RPMI7951 (cell line): ENCODE measurements at regions not wholly inside any gene's neighbourhood (a gene's known extent, or its start where the extent isn't known, plus 50 kb on each side); places are given as distances from the start of the nearest gene placed in this dataset.
"Not testable (repeated sequence)": the region's sequence is repeated elsewhere in the genome, so short reads cannot be mapped to it uniquely, and the experiment has no call there.

Experiments
- DNase-seq: peaks from one replicate; pipeline ENCODE4 v3.0.0-alpha.2; 2012; ENCODE audit warnings: low read depth

- DNase-seq: no peak
These were observed 99.6 kb downstream of the FAM114A2 start for GRCh38 chr5:153939101-153939500.

DNA sequence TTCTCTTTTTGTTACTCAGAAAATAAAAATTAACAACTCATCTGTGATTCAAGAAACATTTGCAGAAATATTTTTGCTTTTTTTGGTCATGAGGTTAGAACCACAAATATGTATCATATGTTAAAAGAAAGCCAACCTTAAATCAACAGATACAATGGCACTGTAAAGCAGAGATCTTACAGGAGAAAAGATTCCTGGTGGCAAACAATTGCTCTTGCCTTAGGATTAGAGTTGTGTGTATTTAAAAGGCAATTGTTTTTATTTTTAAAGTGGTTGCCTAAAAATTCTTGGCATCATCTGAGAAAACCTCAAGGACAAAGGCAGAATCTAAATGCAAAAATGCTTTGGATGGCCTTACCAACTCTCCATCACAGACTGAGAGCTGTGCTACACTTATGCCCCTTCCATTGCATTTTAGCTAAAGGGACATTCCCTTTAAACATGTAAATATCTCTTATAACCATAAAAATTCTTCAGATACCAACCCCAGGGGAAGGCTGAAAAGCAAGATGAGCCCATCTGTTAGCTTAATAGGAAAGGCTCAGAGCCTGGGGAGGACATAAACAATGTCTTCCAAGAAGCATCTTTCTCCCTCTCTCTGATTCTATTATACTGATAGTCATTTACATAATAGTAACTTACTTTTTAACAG is 100.4 kb downstream of the FAM114A2 start:
- no peak for DNase-seq

DNA sequence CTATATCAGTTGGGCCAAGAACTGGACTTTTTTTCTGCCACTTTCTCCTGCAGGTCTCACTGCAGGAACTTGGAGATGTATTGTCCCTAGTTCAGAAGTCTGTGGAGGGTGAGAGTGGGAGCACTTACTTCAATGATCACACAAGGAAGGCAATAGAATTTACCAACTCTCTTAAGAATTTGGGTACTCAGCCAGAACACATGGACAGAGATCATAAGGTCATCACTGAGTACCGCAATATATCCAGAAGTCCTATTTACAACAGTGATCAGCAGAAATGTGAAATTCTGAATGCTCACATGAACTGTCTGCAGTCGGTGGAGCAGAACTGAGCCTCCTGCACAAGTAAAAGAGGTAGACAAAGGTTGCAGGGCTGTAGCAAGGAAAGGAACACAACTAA is 101.0 kb downstream of the FAM114A2 start:
- no peak for DNase-seq

DNA sequence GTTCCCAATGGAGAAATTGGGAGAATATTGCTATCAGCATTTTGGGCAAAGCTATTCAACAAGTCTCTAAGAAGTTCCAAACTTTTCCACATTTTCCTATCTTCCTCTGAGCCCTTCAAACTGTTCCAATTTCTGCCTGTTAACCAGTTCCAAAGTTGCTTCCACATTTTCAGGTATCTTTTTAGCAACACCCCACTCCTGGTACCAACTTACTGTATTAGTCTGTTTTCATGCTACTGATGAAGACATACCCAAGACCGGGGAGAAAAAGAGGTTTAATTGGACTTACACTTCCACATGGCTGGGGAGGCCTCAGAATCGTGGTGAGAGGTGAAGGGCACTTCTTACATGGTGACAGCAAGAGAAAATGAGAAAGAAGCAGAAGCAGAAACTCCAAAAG is 103.6 kb downstream of the FAM114A2 start:
- not testable (repeated sequence) for DNase-seq

- DNase-seq: no peak
These were observed 112.5 kb downstream of the FAM114A2 start for GRCh38 chr5:153926201-153926600.

- DNase-seq: no peak
These were observed 119.5 kb downstream of the FAM114A2 start for GRCh38 chr5:153919161-153919560.

GRCh38 chr5:153907170-153907775 is 131.4 kb downstream of the FAM114A2 start:
- DNase-seq: no peak

DNA sequence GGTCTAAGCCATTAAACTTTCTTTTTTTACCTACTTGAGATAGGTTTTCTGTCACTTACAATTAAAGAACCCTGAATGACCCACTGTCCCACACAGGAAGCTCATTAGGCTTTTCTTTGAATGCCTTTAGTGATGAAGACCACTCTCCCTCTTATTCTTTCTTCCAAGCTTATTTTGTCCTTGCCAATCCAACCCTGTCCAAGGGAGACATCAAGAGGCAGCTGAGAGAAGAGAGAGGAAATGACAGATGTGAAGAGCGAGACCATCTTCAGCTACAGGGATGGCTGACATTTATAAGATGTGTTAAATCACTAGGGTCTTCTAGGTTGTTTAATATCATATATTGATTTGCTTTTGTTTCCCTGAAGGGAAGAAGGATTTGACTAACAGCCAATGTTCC is 133.5 kb downstream of the FAM114A2 start:
- DNase-seq: no peak

DNA sequence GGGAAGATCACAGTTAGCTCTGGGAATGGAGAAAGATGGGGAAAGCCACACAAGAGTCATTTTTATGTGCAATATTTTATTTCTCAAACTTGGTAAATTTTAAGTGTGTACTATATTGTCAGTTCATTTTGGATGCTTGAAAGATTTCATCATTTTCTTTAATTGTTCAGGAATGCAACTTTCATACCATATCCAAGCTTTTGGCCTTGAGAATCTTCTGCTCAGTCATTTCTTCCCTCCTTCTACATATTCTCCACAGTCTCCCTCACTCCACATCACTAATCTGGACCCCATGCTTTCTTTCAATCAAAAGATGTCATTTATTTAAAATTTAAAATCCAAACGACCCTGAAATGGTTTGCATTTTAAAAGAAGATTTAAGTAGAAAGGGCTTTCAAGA is 135.4 kb downstream of the FAM114A2 start:
- no peak for DNase-seq

- DNase-seq: no peak
These were observed 136.7 kb downstream of the FAM114A2 start for GRCh38 chr5:153902016-153902415.

GRCh38 chr5:153901449-153901848 is 137.3 kb downstream of the FAM114A2 start:
- DNase-seq: no peak

DNA sequence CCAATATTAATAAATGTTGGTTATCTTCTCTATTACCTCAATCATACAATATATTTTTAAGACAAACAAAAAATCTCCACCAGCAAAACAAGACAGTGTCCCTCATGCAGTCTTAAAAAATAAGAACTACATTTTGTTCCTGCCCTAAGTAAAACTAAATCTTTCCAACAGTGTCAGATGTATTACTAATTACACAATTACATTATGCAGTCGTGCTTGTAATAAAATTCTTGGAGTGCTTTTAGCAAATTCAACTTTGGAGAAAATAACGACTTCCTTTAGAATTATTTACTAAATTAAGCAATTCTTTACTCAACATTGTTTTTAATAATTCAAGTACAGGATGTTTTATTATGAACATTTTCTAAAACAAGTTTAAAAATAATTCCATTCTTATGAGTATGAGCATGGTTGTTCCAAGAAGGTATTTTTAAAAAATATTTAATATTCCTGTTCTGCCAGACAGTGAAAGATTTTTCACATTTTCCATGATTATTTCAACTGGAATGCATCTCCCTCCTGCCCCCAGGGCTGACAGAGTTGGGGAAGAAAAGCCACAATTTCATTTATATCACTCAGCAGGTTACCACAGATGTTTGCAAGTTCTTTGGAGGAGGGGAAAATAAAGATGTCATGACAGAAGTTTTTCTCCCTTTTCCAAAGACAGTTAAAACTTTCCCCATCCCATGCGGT is 137.9 kb downstream of the FAM114A2 start:
- peak; percentile 61 for DNase-seq

GRCh38 chr5:153899746-153900145 is 139.0 kb downstream of the FAM114A2 start:
- no peak for DNase-seq

DNA sequence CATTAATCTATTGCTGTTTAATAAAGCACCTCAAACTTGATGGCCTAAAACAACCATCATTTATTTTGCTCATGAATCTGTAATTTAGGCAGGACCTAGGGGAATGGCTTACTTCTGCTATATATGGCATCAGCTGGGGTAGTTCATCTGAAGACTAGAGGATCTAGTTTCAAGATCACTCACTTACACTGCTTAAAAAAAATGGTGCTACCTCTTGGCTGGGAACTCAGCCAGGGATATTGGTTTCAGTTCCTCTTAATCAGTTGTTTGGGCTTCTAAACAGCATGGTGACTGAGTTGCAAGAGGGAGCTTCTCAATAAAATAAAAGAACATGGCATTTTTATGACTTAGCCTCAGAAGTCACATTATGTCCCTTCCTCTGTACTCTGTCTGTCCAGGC is 142.0 kb downstream of the FAM114A2 start:
- DNase-seq: peak; percentile 47

DNA sequence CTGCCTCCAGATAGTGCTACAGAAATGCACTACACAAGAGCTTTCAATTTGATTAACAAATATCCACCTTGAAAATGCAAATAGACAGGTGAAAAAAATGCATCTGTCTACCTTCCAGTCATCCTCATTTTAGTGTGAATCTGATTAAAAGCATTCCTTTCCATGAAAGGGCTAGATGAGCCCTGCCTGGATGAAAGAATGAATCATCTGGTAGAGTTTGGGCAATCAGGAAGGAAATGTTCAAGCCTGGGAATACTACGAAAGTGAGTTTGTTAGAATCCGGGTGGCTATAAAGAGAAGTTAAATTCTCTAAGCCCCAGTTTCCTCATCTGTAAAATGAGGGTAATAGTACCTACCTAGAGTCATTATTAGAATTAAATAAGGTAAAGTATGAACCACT is 142.6 kb downstream of the FAM114A2 start:
- peak; percentile 15 for DNase-seq

GRCh38 chr5:153895266-153895665 is 143.4 kb downstream of the FAM114A2 start:
- DNase-seq: no peak

DNA sequence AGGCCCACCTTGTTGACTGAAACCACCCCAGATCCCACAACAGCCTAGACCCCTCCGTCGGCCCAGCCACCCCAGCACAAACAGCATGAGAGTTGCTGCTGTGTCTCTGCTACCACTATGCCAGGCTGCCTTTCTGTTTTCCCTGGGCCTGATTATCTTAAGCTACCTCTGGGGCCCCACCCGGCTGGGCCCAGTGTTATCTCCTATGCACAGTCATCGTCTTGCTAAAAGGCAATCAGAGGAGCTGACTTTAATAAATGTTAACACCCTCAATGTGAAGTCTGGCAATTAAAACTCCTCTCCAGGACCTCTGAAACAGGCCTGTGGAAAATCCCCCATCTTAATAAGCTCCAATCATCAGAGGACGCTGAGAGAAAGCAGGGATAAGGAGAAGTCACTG is 144.9 kb downstream of the FAM114A2 start:
- DNase-seq: no peak

GRCh38 chr5:153891394-153891793 is 147.3 kb downstream of the FAM114A2 start:
- no peak for DNase-seq

DNA sequence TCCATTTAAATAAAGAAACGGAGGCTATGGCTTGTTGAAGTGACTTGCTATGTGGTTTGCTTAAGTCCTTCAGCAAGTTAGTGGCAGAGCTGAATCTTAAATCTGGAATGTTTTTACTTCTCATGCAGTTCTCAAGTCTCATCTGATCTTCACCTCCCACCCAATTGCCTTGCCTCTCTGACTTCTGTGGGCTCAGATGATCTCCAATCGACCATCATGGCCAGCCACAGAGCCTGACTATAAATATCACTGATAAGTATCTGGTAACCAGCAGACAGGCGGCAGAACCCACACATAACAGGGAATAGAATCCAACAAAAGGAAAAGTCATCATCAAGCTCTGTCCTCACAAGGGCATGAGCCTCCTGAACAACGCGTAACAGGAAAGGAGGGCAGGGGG is 149.9 kb downstream of the FAM114A2 start:
- no peak for DNase-seq

DNA sequence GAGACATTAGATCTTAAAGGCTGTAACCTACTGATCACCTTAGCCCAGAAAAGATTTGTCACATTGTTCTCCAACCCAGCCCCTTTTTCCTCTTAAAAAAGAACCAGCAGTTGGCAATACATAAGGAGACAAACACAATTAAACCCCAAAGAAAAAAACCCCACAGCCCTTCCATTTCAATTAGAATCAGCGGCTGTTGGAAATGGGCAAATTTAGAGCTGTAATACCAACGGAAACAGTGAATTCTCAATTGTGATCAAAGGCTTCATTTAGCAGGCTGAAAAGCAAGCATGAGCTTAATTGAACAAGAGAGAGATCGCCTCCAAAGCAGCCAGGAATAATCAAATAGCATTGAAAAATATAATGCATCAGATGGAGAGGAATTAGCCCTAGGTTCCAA is 153.6 kb downstream of the FAM114A2 start:
- no peak for DNase-seq

DNA sequence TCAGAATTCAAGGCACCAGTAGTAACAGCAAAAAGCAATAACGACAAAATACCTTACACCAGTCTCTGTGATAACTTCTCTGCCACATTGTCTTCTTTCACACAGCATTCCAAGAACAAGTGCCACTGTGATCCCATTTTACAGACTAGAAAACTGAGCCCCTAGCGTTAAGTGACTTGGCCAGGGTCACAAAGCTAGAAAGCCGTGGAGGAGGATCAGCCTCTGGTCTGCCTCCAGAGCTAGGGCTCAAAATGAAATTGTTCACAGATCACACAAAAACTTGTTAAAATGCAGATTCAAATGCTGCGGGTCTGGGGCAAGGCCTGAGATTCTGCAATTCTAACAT is 154.1 kb downstream of the FAM114A2 start:
- no peak for DNase-seq

GRCh38 chr5:153883854-153884611 is 154.7 kb downstream of the FAM114A2 start:
- DNase-seq: no peak

- no peak for DNase-seq
These were observed 157.0 kb downstream of the FAM114A2 start for GRCh38 chr5:153881687-153882086.
